ENCODE measurements at regions not wholly inside any gene's neighbourhood (a gene's known extent, or its start where the extent isn't known, plus 50 kb on each side); places are given as distances from the start of the nearest gene placed in this dataset.
"Not testable (repeated sequence)": the region's sequence is repeated elsewhere in the genome, so short reads cannot be mapped to it uniquely, and the experiment has no call there.

- intact Hi-C loops (cut with DNase I), result no loop called here
These were observed 332.5 kb downstream of the SETD4 start for GRCh38 chr21:35727830-35728229.

GRCh38 chr21:35724156-35724555 lies 336.2 kb downstream of the SETD4 start:
- intact Hi-C loops (cut with DNase I), result no loop called here
- DNase-seq (ENCODE audit: low spot score), result no peak

More at GRCh38 chr21:35727830-35728229, 332.5 kb downstream of the SETD4 start:
- no peak for DNase-seq (ENCODE audit: low spot score)

- intact Hi-C loops (cut with DNase I), result no loop called here
- DNase-seq (ENCODE audit: low spot score), result no peak
These were observed 338.6 kb downstream of the SETD4 start for GRCh38 chr21:35721701-35722100.

DNA sequence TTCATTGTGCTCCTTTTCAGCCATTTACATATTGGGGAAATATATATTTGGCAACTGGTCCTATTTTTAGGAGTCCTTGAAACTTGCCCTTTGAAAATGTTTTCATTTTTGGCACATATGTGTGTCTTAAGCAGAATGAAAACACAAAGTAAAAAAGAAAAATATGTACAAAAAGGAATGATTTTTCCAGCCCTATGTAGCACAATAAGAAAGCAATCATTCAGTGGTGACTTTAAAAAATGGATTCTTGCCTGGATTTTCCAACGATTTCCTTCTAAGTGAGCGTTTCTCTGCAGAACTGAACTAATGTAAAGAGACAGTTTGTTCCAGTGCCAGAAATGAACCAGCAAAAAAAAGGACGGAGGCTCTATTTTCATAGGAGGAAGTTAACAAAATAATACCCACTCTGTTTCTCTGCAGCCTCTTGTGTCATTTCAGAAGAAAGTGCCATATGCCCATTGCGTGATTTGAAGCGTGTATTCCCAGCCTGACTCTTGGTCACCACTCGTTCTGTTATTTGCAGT lies 340.1 kb downstream of the SETD4 start:
- intact Hi-C loops (cut with DNase I), result no loop called here
- no peak for DNase-seq (ENCODE audit: low spot score)

DNA sequence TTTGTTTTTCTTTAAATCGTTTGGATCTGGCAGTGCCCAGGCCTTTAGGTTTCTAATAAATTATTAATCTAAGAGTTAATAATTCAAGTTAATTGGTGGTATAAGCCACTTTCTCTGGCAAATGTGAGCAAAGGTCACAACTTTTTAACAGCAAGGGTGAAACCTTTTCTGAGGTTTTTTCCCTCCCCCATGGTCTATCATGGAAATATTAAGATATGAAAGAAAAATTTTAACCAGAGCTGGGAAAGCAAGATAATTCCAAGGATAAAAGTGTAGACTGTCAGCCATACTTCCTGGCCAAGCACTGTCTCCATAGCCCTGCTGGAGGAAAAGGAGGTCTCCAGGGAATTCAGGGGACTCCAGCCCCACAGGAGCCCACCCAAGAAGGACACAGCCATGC lies 341.2 kb downstream of the SETD4 start:
- intact Hi-C loops (cut with DNase I), result no loop called here
- no peak for DNase-seq (ENCODE audit: low spot score)

GRCh38 chr21:35716876-35717565 lies 343.3 kb downstream of the SETD4 start:
- no peak for DNase-seq (ENCODE audit: low spot score)
- intact Hi-C loops (cut with DNase I), result no loop called here

GRCh38 chr21:35713914-35714313 lies 346.4 kb downstream of the SETD4 start:
- no peak for DNase-seq (ENCODE audit: low spot score)
- intact Hi-C loops (cut with DNase I), result no loop called here

DNA sequence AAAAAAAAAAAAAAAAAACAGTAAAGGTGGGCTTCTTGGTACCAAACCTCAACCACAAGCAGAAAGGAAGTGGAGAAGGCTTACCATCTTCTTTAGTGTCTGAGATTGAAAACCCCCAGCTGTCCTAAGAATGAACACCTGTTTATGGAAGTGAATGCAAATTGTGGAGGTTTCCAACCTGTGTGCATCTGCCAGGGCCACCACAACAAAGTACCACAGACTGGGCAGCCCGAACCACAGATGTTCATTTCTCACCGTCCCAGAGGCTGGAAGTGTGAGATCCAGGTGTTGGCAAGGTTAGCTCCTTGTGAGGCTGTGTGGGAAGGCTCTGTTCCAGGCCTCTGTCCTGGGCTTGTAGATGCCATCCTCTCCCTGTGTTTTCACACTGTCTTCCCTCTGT lies 348.7 kb downstream of the SETD4 start:
- no peak for DNase-seq (ENCODE audit: low spot score)

DNA sequence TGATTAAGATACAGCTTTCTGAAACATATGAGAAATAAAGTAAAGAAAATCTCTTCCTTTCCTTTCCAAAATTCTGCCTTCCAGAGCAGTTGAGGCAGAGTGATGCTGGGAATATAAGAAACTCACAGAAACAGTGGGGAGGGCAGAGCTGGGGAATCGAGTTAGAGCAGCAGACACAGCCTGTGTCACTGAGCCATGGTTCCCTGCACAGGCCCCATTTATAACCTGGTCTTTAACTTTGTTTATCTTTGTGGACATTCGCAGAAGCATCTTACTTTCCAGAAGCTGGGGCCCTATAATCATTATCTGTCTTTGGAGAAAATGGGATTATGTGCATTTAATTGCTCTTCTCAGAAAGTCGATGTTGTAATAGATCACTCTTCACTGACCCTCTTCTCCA lies 349.1 kb downstream of the SETD4 start:
- intact Hi-C loops (cut with DNase I), result no loop called here
- no peak for DNase-seq (ENCODE audit: low spot score)

More for the DNA sequence above, 348.7 kb downstream of the SETD4 start:
- intact Hi-C loops (cut with DNase I), result no loop called here

GRCh38 chr21:35709990-35710389 lies 350.3 kb downstream of the SETD4 start:
- DNase-seq (ENCODE audit: low spot score); intact Hi-C loops (cut with DNase I): not testable (repeated sequence)

GRCh38 chr21:35705888-35706287 lies 354.4 kb downstream of the SETD4 start:
- intact Hi-C loops (cut with DNase I), result no loop called here

GRCh38 chr21:35705237-35705887 lies 355.0 kb downstream of the SETD4 start:
- DNase-seq (ENCODE audit: low spot score), result no peak
- intact Hi-C loops (cut with DNase I), result no loop called here

More at GRCh38 chr21:35705888-35706287, 354.4 kb downstream of the SETD4 start:
- DNase-seq (ENCODE audit: low spot score), result no peak

DNA sequence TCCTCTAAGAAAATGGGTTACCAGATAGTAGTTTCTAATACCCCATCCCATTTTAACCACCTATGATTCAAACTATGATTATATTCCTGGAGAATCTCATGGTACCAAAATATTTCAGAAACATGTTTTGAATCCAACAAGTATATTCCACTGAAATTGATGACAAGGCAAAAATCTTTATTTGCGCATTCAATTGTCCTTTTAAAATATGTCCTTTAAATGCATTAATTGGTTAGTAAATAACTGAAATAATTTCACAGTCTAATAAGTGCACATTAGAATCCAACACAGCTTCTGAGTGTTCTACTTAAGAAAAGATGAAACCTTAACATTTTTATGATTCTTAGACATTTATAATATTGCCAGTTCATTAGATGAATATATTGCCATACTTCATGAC lies 356.6 kb downstream of the SETD4 start:
- intact Hi-C loops (cut with DNase I), result no loop called here
- no peak for DNase-seq (ENCODE audit: low spot score)

GRCh38 chr21:35699361-35699760 lies 361.0 kb downstream of the SETD4 start:
- no peak for DNase-seq (ENCODE audit: low spot score)
- intact Hi-C loops (cut with DNase I), result no loop called here

DNA sequence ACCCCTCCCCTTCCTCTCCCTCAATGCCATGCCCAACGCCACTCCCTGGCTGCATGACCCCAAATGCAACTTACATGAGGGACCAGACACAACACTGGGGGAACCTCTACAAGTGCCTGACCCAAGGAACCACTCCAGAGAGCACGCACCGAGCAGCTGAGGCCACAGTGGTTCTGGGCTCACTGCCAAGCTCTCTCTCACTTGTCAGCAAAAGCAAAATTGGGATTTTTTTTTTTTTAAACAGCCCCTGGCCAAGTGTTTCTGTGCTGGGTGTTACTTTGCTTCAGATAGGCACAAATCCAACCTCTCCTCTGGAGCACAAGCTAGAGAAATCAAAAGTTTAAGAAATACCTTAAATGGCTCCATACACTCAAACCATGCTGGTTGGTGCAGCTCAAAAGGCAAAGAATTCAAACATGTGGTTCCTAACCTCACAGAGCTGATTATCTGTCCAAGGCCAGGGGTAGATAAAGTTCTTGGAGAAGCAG lies 363.0 kb downstream of the SETD4 start:
- no peak for DNase-seq (ENCODE audit: low spot score)
- intact Hi-C loops (cut with DNase I), result no loop called here

GRCh38 chr21:35696644-35697043 lies 363.7 kb downstream of the SETD4 start:
- intact Hi-C loops (cut with DNase I), result no loop called here
- DNase-seq (ENCODE audit: low spot score), result no peak

DNA sequence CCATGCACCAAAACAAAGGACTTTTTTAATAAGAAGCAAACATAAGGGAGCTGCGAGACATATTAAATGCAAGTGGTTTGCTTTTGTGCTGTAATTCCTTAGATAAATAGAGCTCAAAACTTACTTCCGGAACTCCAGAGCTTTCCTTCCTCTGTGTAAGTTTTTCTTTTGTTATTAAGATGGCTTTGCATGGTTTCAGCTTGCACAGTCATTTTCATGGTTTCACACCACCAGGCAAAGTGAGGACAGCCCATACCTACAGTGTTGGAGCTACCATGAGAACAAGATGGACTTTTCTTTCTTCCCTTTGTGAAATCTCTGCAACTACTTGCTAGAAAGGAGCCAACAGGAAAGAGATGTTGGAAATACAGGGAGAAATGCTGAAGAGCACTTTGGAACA lies 368.0 kb downstream of the SETD4 start:
- intact Hi-C loops (cut with DNase I), result no loop called here
- DNase-seq (ENCODE audit: low spot score), result no peak

DNA sequence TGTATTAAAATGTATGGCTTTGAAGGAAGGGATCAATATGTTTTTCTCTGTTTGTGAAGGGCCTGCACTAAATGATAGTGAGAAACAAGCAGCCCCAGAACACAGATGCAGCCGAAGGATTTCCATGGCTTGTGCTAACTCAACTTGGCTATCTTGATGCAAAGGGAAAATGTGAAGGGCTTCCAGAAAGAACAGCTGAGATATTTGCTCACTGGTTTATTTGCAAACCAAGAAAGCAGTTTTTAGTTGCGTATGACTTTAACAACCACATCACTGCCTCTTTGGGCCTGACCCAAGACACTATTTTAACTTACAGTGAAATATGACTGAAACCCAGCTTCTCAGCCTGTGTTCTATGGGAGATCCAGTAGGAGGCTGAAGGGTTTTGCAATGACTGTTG lies 369.9 kb downstream of the SETD4 start:
- intact Hi-C loops (cut with DNase I), result no loop called here
- no peak for DNase-seq (ENCODE audit: low spot score)

- DNase-seq (ENCODE audit: low spot score), result no peak
- intact Hi-C loops (cut with DNase I), result no loop called here
These were observed 374.2 kb downstream of the SETD4 start for GRCh38 chr21:35686156-35686555.

DNA sequence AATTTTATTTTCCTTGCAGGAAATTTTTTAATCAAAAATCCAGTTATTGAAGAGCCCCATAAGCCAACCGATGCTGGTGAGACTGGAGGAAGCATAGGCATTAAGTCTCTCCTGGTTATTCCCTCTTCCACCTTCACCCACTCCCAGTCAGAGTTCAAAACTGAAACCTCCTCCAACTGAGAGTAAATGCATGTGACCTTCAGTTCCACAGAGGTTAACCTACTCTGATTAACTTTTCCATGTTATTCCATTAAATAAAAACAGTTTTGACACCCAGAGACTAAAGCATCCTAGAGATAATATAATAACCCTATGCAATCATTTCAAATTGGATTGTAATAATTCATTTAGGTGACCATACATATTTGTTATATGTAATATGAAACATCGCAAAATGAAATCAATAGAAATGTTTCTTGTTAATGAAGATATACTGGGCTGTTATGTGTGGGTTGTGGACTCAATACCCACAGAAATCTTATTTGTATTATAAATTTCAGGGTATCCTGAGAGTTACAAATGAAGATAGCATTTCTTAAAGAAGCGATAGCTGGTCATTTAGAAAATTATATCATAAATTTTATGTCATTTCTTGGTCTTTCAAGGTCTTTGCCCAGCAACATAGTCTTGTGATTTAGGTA lies 376.5 kb downstream of the SETD4 start:
- intact Hi-C loops (cut with DNase I), result no loop called here
- DNase-seq (ENCODE audit: low spot score), result no peak

Data from cardiac septum (tissue), 1 donor.